IPS-18a (cell line): ENCODE measurements at regions not wholly inside any gene's neighbourhood (a gene's known extent, or its start where the extent isn't known, plus 50 kb on each side); places are given as distances from the start of the nearest gene placed in this dataset.

Source experiments
- H3K27ac ChIP-seq: one replicate; pipeline ENCODE4 v1.5.1; 2013; ENCODE audit warnings: low read length
- H3K27me3 ChIP-seq: one replicate; pipeline ENCODE4 v1.6.1; 2013; ENCODE audit warnings: mild to moderate bottlenecking, low read length; ENCODE audit not compliant: control insufficient read depth, insufficient read depth
- H3K36me3 ChIP-seq: one replicate; pipeline ENCODE4 v1.6.1; 2013; ENCODE audit warnings: low read depth, low read length; ENCODE audit not compliant: control insufficient read depth
- H3K4me1 ChIP-seq: one replicate; pipeline ENCODE4 v1.6.1; 2013; ENCODE audit warnings: low read depth, low read length; ENCODE audit not compliant: control insufficient read depth
- H3K4me3 ChIP-seq: one replicate; pipeline ENCODE4 v1.5.1; 2013; ENCODE audit warnings: low read length
- H3K9ac ChIP-seq: one replicate; pipeline ENCODE4 v1.6.1; 2013; ENCODE audit warnings: mild to moderate bottlenecking, low read length, moderate library complexity
- H3K9me3 ChIP-seq: one replicate; pipeline ENCODE4 v1.6.1; 2013; ENCODE audit warnings: low read depth, low read length; ENCODE audit not compliant: control insufficient read depth

- no peaks in the 10 kb centered on the region for H3K36me3 ChIP-seq
- H3K9me3 ChIP-seq, result no peaks in the 10 kb centered on the region
- no peak overlapping the region for H3K9ac ChIP-seq
- H3K27ac ChIP-seq, result no peak overlapping the region
- no peaks in the 10 kb centered on the region for H3K4me1 ChIP-seq
- H3K4me3 ChIP-seq, result no peak overlapping the region
- no peaks in the 10 kb centered on the region for H3K27me3 ChIP-seq
Measured at GRCh38 chr4:163582703-163583102, 88.2 kb downstream of the TMA16 start.

GRCh38 chr4:163587867-163588266, 93.4 kb downstream of the TMA16 start:
- no peaks in the 10 kb centered on the region for H3K36me3 ChIP-seq
- no peaks in the 10 kb centered on the region for H3K4me1 ChIP-seq
- no peak overlapping the region for H3K9ac ChIP-seq
- no peaks in the 10 kb centered on the region for H3K27me3 ChIP-seq
- H3K9me3 ChIP-seq, result no peaks in the 10 kb centered on the region
- no peak overlapping the region for H3K27ac ChIP-seq
- H3K4me3 ChIP-seq, result no peak overlapping the region

- Histone ChIP-seq H3K27me3 (no peaks in the 10 kb centered on the region), H3K9me3 (no peaks in the 10 kb centered on the region), H3K9ac (no peak overlapping the region), H3K4me1 (no peaks in the 10 kb centered on the region), H3K27ac (no peak overlapping the region), H3K36me3 (no peaks in the 10 kb centered on the region), H3K4me3 (no peak overlapping the region)
Measured at GRCh38 chr4:163588532-163588931, 94.0 kb downstream of the TMA16 start.

DNA sequence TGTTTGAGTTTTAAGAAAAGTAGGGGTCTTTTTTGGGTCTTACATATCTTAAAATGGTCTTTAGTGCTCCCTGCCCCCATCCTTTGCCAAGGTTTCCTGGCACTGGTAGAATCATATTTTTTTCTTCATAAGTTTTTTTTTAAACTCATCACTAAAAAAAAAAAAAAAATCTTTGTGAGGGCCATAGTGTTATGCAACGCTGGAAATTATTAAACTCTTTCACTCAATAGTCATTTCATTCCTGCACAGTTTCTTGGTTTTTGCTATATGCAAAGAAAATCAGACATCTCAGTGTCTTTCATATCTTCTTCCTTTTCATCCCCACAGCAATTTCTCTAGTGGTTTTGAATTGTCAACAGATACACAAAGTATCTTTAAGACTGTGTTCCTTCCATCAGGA, 95.6 kb downstream of the TMA16 start:
- H3K4me3 ChIP-seq, result no peak overlapping the region
- no peaks in the 10 kb centered on the region for H3K36me3 ChIP-seq
- H3K27ac ChIP-seq, result no peak overlapping the region
- H3K9ac ChIP-seq, result no peak overlapping the region
- H3K27me3 ChIP-seq, result no peaks in the 10 kb centered on the region
- H3K4me1 ChIP-seq, result no peaks in the 10 kb centered on the region
- no peaks in the 10 kb centered on the region for H3K9me3 ChIP-seq

DNA sequence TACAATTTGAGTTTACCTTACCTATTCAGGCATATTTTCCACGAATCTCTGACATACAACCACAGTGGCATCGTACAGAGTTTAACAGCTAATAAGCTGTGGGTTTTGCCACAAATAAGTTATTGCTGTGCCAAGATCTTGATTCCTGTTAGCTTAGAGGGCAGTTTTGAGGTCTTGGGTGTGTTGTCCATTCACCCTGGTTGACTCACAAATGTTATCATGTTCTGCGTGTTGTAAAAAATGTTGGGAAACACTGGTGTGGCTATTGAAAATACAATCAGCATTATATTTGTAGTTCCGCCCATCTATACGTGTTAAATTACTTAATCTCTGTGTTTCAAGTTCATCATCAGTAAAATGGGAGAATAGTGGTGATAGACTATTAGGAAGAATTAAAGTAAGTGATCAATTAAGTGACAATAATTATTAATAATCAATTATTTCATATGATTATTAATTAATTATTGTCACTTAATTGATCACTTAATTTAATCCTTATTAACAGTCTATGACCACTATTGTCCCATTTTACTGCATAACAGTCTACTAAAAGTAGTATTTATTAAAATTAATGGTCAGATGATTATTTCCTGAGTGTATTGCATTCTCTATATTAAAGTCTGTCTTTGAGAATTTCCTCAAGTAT, 96.3 kb downstream of the TMA16 start:
- no peak overlapping the region for H3K9ac ChIP-seq

GRCh38 chr4:163591614-163592020, 97.1 kb downstream of the TMA16 start:
- Histone ChIP-seq H3K9me3 (no peaks in the 10 kb centered on the region), H3K4me1 (no peaks in the 10 kb centered on the region), H3K36me3 (no peaks in the 10 kb centered on the region), H3K27ac (no peak overlapping the region), H3K4me3 (no peak overlapping the region), H3K9ac (no peak overlapping the region), H3K27me3 (no peaks in the 10 kb centered on the region)

More for the DNA sequence above, 96.3 kb downstream of the TMA16 start:
- Histone ChIP-seq H3K27me3 (no peaks in the 10 kb centered on the region), H3K4me3 (no peak overlapping the region), H3K36me3 (no peaks in the 10 kb centered on the region), H3K27ac (no peak overlapping the region), H3K4me1 (no peaks in the 10 kb centered on the region), H3K9me3 (no peaks in the 10 kb centered on the region)

DNA sequence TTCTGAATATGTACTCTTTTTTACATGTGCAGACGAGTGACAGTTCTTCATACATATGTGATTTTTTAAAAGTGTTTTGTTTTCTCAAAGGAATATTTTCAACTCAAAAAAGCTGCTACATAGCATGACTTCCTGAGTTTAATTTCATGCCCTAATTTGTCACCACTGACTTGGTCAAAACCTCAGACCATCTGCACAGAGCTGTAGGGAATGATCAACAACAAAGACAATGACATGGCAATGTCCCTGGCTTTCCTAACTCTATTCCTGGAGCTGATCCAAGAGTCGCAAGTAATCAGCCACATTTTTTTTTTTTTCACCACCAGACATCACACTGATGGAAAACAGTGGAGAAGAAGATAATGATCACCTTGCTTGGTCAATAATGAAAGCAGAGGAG, 97.7 kb downstream of the TMA16 start:
- no peaks in the 10 kb centered on the region for H3K27me3 ChIP-seq
- H3K9ac ChIP-seq, result no peak overlapping the region
- no peak overlapping the region for H3K27ac ChIP-seq
- H3K4me3 ChIP-seq, result no peak overlapping the region
- H3K36me3 ChIP-seq, result no peaks in the 10 kb centered on the region
- no peaks in the 10 kb centered on the region for H3K4me1 ChIP-seq
- H3K9me3 ChIP-seq, result no peaks in the 10 kb centered on the region

GRCh38 chr4:163595580-163595979, 101.1 kb downstream of the TMA16 start:
- Histone ChIP-seq H3K4me1 (peaks cover 4% of the 10 kb centered on the region), H3K36me3 (no peaks in the 10 kb centered on the region), H3K9ac (no peak overlapping the region), H3K27ac (no peak overlapping the region), H3K9me3 (no peaks in the 10 kb centered on the region), H3K27me3 (no peaks in the 10 kb centered on the region), H3K4me3 (no peak overlapping the region)

- peaks cover 4% of the 10 kb centered on the region for H3K4me1 ChIP-seq
- H3K27ac ChIP-seq, result no peak overlapping the region
- H3K27me3 ChIP-seq, result no peaks in the 10 kb centered on the region
- H3K36me3 ChIP-seq, result no peaks in the 10 kb centered on the region
- H3K9me3 ChIP-seq, result no peaks in the 10 kb centered on the region
- no peak overlapping the region for H3K4me3 ChIP-seq
- no peak overlapping the region for H3K9ac ChIP-seq
Measured at GRCh38 chr4:163598028-163598427, 103.5 kb downstream of the TMA16 start.

GRCh38 chr4:163598489-163598888, 104.0 kb downstream of the TMA16 start:
- no peaks in the 10 kb centered on the region for H3K9me3 ChIP-seq
- H3K27ac ChIP-seq, result no peak overlapping the region
- H3K27me3 ChIP-seq, result no peaks in the 10 kb centered on the region
- peaks cover 4% of the 10 kb centered on the region for H3K4me1 ChIP-seq
- H3K36me3 ChIP-seq, result no peaks in the 10 kb centered on the region
- H3K9ac ChIP-seq, result no peak overlapping the region
- H3K4me3 ChIP-seq, result no peak overlapping the region

- no peak overlapping the region for H3K27ac ChIP-seq
- no peaks in the 10 kb centered on the region for H3K9me3 ChIP-seq
- H3K27me3 ChIP-seq, result no peaks in the 10 kb centered on the region
- H3K9ac ChIP-seq, result no peak overlapping the region
- H3K36me3 ChIP-seq, result no peaks in the 10 kb centered on the region
- peaks cover 4% of the 10 kb centered on the region for H3K4me1 ChIP-seq
- no peak overlapping the region for H3K4me3 ChIP-seq
Measured at GRCh38 chr4:163600727-163601126, 106.2 kb downstream of the TMA16 start.

DNA sequence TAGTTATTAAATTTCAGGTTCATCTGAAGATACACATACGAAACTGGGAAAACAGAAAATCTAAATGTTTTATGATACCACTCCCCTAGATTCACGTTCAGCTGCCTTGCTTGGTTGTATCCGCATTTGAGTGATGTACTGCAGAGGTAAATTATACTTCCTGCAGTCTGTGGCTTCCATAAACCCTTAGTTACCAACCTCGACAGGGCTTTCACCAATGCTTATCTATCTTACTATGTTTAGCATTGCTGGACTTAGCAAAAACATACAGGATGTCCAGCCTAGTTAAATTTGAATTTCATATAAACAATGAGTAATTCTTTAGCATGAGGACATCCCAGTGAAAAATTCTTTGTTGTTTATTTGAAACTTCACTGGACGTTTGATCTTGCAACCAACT, 108.8 kb downstream of the TMA16 start:
- Histone ChIP-seq H3K27ac (no peak overlapping the region), H3K36me3 (no peaks in the 10 kb centered on the region), H3K27me3 (no peaks in the 10 kb centered on the region), H3K4me3 (no peak overlapping the region), H3K9me3 (no peaks in the 10 kb centered on the region), H3K9ac (no peak overlapping the region), H3K4me1 (peaks cover 4% of the 10 kb centered on the region)
